ENCODE measurements at regions not wholly inside any gene's neighbourhood (a gene's known extent, or its start where the extent isn't known, plus 50 kb on each side); places are given as distances from the start of the nearest gene placed in this dataset.
"Not testable (repeated sequence)": the region's sequence is repeated elsewhere in the genome, so short reads cannot be mapped to it uniquely, and the experiment has no call there.

DNA sequence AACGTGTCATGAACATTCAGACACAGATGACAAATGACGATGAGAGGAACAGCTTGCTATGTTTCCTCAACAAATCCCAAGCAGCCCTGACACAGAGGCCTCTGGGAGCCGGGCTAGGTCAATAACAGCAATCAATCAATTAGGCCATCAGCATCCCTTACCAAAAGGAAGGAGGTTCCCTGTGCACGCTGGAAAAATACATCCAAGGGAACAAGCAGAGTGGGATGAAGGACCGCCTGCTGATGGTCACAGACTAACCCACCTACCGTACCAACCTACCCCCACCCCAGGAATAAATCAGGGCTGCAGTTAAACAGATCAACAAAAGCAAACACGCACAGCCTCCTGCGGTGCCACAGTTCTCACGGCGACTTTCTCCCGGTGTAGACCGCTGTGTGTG, 265.1 kb upstream of the SFSWAP start:
- peaks cover 6% of the 10 kb centered on the region for H3K9me3 ChIP-seq (ENCODE audit: insufficient read depth, low read depth, low read length)
- H4K8ac ChIP-seq (ENCODE audit: low read depth, low read length): no peak overlapping the region
- H4K12ac ChIP-seq (ENCODE audit: low read depth, low read length): no peak overlapping the region
- H2BK12ac ChIP-seq (ENCODE audit: low read length): no peak overlapping the region
- no peak overlapping the region for H2BK120ac ChIP-seq (ENCODE audit: insufficient read depth, low read length, poor library complexity)
- no peak overlapping the region for H3K18ac ChIP-seq (ENCODE audit: low read length)
- no peak overlapping the region for H4K91ac ChIP-seq (ENCODE audit: low read depth, low read length)
- no peak overlapping the region for H2BK5ac ChIP-seq (ENCODE audit: low read depth, low read length, poor library complexity)
- no peaks in the 10 kb centered on the region for H3K79me1 ChIP-seq (ENCODE audit: low read length)
- peaks cover 2 to 8% of the 10 kb centered on the region in 2 experiments for H3K4me1 ChIP-seq (ENCODE audit: control insufficient read depth in 1 of 2, insufficient read depth in 2 of 2, low read length in 2 of 2)
- no peak overlapping the region for H3K4me2 ChIP-seq (ENCODE audit: low read length)
- no peak overlapping the region for H2AFZ ChIP-seq (ENCODE audit: insufficient read depth, low read length, poor library complexity)
- no peaks in the 10 kb centered on the region for H3K27me3 ChIP-seq (ENCODE audit: insufficient read depth, low read length)
- no peak overlapping the region for H3K27ac ChIP-seq (ENCODE audit: low read depth, low read length)
- H3K9ac ChIP-seq (ENCODE audit: low read length): no peak overlapping the region
- no peak overlapping the region for H3K4me3 ChIP-seq (ENCODE audit: low read depth, low read length)
- no peak overlapping the region for H3K23ac ChIP-seq (ENCODE audit: low read length)
- H3K36me3 ChIP-seq (ENCODE audit: control insufficient read depth in 1 of 2, insufficient read depth in 2 of 2, low read length in 2 of 2): no peaks in the 10 kb centered on the region
- H3K79me2 ChIP-seq (ENCODE audit: control insufficient read depth, insufficient read depth, low read length, poor library complexity): no peaks in the 10 kb centered on the region
- no CpG with 5 or more reads among the region's 12 CpGs for WGBS (ENCODE audit: extremely low coverage, insufficient coverage, insufficient read length)
- H2AK5ac ChIP-seq (ENCODE audit: low read length): no peak overlapping the region
- H3K4ac ChIP-seq (ENCODE audit: low read depth, low read length): no peak overlapping the region
- H3K14ac ChIP-seq (ENCODE audit: low read length): no peak overlapping the region
- no peak for DNase-seq

DNA sequence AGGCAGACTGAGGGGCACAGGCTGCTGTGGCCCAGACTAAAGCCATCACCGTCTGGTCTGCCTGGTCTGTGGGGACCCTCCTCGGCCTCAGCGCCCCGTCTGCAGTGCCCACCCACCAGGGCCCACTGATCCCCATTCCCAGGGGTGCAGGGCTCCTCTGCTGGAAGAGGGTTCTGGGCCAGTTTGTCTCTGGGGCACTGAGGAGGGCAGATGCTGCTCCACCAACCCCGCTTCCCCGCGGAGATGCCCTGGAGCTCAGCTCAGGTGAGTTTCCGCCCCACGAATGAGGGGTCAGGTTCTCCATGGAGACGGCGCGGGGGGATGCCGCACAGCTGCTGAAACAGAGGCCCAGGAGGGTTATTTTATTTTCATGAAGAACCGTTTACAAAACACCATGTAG, 263.3 kb upstream of the SFSWAP start:
- H3K4ac ChIP-seq (ENCODE audit: low read depth, low read length); H3K23ac ChIP-seq (ENCODE audit: low read length); H2BK12ac ChIP-seq (ENCODE audit: low read length); H3K79me1 ChIP-seq (ENCODE audit: low read length); H4K12ac ChIP-seq (ENCODE audit: low read depth, low read length); H3K9me3 ChIP-seq (ENCODE audit: insufficient read depth, low read depth, low read length); H3K4me1 ChIP-seq (ENCODE audit: control insufficient read depth in 1 of 2, insufficient read depth in 2 of 2, low read length in 2 of 2); H3K9ac ChIP-seq (ENCODE audit: low read length); H2AK5ac ChIP-seq (ENCODE audit: low read length); H2BK120ac ChIP-seq (ENCODE audit: insufficient read depth, low read length, poor library complexity); DNase-seq; H3K27me3 ChIP-seq (ENCODE audit: insufficient read depth, low read length); H3K79me2 ChIP-seq (ENCODE audit: control insufficient read depth, insufficient read depth, low read length, poor library complexity); H2AFZ ChIP-seq (ENCODE audit: insufficient read depth, low read length, poor library complexity); H3K36me3 ChIP-seq (ENCODE audit: control insufficient read depth in 1 of 2, insufficient read depth in 2 of 2, low read length in 2 of 2); H2BK5ac ChIP-seq (ENCODE audit: low read depth, low read length, poor library complexity); H4K91ac ChIP-seq (ENCODE audit: low read depth, low read length); H3K14ac ChIP-seq (ENCODE audit: low read length); H4K8ac ChIP-seq (ENCODE audit: low read depth, low read length); H3K27ac ChIP-seq (ENCODE audit: low read depth, low read length); H3K4me2 ChIP-seq (ENCODE audit: low read length); H3K18ac ChIP-seq (ENCODE audit: low read length); H3K4me3 ChIP-seq (ENCODE audit: low read depth, low read length): not testable (repeated sequence)
- WGBS (ENCODE audit: extremely low coverage, insufficient coverage, insufficient read length): no CpG with 5 or more reads among the region's 14 CpGs

DNA sequence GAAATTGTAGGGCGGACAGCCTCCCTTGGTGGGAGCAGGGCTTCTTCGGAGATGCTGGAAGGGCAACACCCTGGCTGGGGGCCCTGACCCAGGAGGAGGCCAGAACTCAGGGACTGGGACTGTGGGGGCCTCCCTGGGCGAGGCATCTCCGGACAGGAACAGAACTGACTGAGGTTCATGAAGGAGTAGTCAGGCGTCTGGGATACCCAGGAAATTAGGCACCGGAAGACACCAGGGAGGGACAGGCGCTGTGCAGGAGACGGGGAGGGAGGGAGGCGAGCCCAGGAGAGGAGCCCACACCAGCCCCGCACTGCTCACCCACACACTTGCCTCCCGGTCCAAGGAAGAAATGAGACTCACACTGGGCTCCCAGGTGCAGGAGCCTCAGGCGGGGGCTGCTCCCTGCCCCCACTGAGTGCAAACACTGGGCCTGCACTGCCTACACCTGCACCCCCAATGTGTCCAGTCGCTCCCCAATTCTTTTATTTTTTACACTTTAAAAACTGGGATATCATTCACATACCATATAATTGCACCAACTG, 262.6 kb upstream of the SFSWAP start:
- Histone ChIP-seq H3K36me3 (ENCODE audit: control insufficient read depth in 1 of 2, insufficient read depth in 2 of 2, low read length in 2 of 2) (no peaks in the 10 kb centered on the region), H3K27me3 (ENCODE audit: insufficient read depth, low read length) (no peaks in the 10 kb centered on the region), H4K12ac (ENCODE audit: low read depth, low read length) (no peak overlapping the region), H3K14ac (ENCODE audit: low read length) (no peak overlapping the region), H3K4me1 (ENCODE audit: control insufficient read depth in 1 of 2, insufficient read depth in 2 of 2, low read length in 2 of 2) (peaks cover 2 to 8% of the 10 kb centered on the region in 2 experiments), H3K79me1 (ENCODE audit: low read length) (no peaks in the 10 kb centered on the region), H2BK12ac (ENCODE audit: low read length) (no peak overlapping the region), H2AFZ (ENCODE audit: insufficient read depth, low read length, poor library complexity) (no peak overlapping the region), H3K79me2 (ENCODE audit: control insufficient read depth, insufficient read depth, low read length, poor library complexity) (no peaks in the 10 kb centered on the region), H2BK120ac (ENCODE audit: insufficient read depth, low read length, poor library complexity) (no peak overlapping the region), H3K23ac (ENCODE audit: low read length) (no peak overlapping the region), H3K4ac (ENCODE audit: low read depth, low read length) (no peak overlapping the region), H2BK5ac (ENCODE audit: low read depth, low read length, poor library complexity) (no peak overlapping the region), H3K9me3 (ENCODE audit: insufficient read depth, low read depth, low read length) (peaks cover 6% of the 10 kb centered on the region), H3K27ac (ENCODE audit: low read depth, low read length) (no peak overlapping the region), H2AK5ac (ENCODE audit: low read length) (no peak overlapping the region), H4K91ac (ENCODE audit: low read depth, low read length) (no peak overlapping the region), H3K9ac (ENCODE audit: low read length) (no peak overlapping the region), H3K4me3 (ENCODE audit: low read depth, low read length) (no peak overlapping the region), H4K8ac (ENCODE audit: low read depth, low read length) (no peak overlapping the region), H3K4me2 (ENCODE audit: low read length) (no peak overlapping the region), H3K18ac (ENCODE audit: low read length) (no peak overlapping the region)
- no CpG with 5 or more reads among the region's 13 CpGs for WGBS (ENCODE audit: extremely low coverage, insufficient coverage, insufficient read length)
- no peak for DNase-seq

DNA sequence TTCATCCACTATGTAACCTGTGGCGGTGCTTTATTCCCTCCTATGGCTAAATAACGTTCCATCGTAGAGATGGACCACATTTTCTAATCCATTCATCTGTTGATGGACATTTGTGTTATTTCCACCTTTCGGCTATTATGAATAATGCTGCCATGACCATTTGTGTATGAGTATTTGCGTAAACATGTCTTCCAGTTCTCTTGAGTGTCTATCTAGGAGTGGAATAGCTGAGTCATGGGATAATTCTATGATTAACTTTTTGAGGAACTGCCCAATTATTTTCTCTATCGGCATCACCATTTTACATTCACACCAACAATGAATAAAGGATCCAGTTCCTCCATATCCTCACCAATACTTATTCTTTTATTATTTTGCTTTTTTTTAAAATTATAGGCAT, 261.9 kb upstream of the SFSWAP start:
- Histone ChIP-seq H3K4me3 (ENCODE audit: low read depth, low read length) (no peak overlapping the region), H4K8ac (ENCODE audit: low read depth, low read length) (no peak overlapping the region), H2BK120ac (ENCODE audit: insufficient read depth, low read length, poor library complexity) (no peak overlapping the region), H3K14ac (ENCODE audit: low read length) (no peak overlapping the region), H4K12ac (ENCODE audit: low read depth, low read length) (no peak overlapping the region), H3K4me1 (ENCODE audit: control insufficient read depth in 1 of 2, insufficient read depth in 2 of 2, low read length in 2 of 2) (peaks cover 2 to 8% of the 10 kb centered on the region in 2 experiments), H3K4me2 (ENCODE audit: low read length) (no peak overlapping the region), H3K79me2 (ENCODE audit: control insufficient read depth, insufficient read depth, low read length, poor library complexity) (no peaks in the 10 kb centered on the region), H3K4ac (ENCODE audit: low read depth, low read length) (no peak overlapping the region), H3K18ac (ENCODE audit: low read length) (no peak overlapping the region), H4K91ac (ENCODE audit: low read depth, low read length) (no peak overlapping the region), H2AFZ (ENCODE audit: insufficient read depth, low read length, poor library complexity) (no peak overlapping the region), H2AK5ac (ENCODE audit: low read length) (no peak overlapping the region), H2BK5ac (ENCODE audit: low read depth, low read length, poor library complexity) (no peak overlapping the region), H3K36me3 (ENCODE audit: control insufficient read depth in 1 of 2, insufficient read depth in 2 of 2, low read length in 2 of 2) (no peaks in the 10 kb centered on the region), H2BK12ac (ENCODE audit: low read length) (no peak overlapping the region), H3K27me3 (ENCODE audit: insufficient read depth, low read length) (no peaks in the 10 kb centered on the region), H3K9ac (ENCODE audit: low read length) (no peak overlapping the region), H3K23ac (ENCODE audit: low read length) (no peak overlapping the region), H3K27ac (ENCODE audit: low read depth, low read length) (no peak overlapping the region), H3K9me3 (ENCODE audit: insufficient read depth, low read depth, low read length) (peaks cover 4% of the 10 kb centered on the region), H3K79me1 (ENCODE audit: low read length) (no peaks in the 10 kb centered on the region)
- no peak for DNase-seq
- no CpG with 5 or more reads among the region's 6 CpGs for WGBS (ENCODE audit: extremely low coverage, insufficient coverage, insufficient read length)

Measured in trophoblast cell (in vitro differentiated cells and primary cell).